ENCODE measurements at regions not wholly inside any gene's neighbourhood (a gene's known extent, or its start where the extent isn't known, plus 50 kb on each side); places are given as distances from the start of the nearest gene placed in this dataset.

DNA sequence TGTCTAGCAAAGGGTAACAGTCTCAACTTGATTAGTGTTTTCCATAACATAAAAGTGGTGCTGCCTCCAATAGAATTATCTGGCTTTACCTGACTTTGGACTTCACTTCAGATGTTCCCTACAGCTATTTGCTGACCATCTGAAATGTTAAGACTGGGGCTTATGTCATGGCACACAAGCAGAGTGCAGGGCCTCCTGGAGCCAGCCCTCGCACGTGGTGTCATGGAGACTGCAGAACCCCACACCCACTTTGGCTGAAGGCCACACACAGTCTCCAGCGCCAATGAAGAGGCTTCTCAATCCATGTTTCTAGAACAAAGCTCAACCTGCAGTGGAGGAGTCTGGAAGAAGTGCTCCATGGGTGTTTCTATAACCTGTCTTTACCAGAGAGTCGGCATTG lies 169.6 kb upstream of the FRMD6 start:
- H3K4me3 ChIP-seq: no peak overlapping the region
- DNase-seq: no peak
- H3K9ac ChIP-seq: no peak overlapping the region
- no peaks in the 10 kb centered on the region for H3K79me2 ChIP-seq (ENCODE audit: insufficient read depth)
- WGBS, 2 experiments (ENCODE audit: low coverage in 1 of 2, low lambda C conversion rate in 2 of 2, missing lambda C conversion rate in 2 of 2): 59 to 63% methylated on average over 4 of the region's 4 CpGs
- no peaks in the 10 kb centered on the region for H4K20me1 ChIP-seq (ENCODE audit: insufficient read depth)
- H3K4me2 ChIP-seq (ENCODE audit: unreplicated experiment): no peak overlapping the region
- no peak overlapping the region for H2AFZ ChIP-seq
- no peaks in the 10 kb centered on the region for H3K27me3 ChIP-seq (replicated peaks; ENCODE audit: insufficient read depth)
- no peaks in the 10 kb centered on the region for H3K36me3 ChIP-seq (ENCODE audit: low read depth)
- H3K27ac ChIP-seq: no peak overlapping the region
- TF ChIP-seq EZH2 (IDR thresholded peaks at IDR 0.05; ENCODE audit: insufficient read depth, poor library complexity, severe bottlenecking) (no peak), EZH2phosphoT487 (IDR thresholded peaks at IDR 0.05; ENCODE audit: insufficient read depth, low read depth) (no peak)
- peaks cover 27% of the 10 kb centered on the region for H3F3A ChIP-seq (ENCODE audit: insufficient read depth)
- no peaks in the 10 kb centered on the region for H3K9me2 ChIP-seq (ENCODE audit: insufficient read depth)
- H3K4me1 ChIP-seq (ENCODE audit: insufficient read depth): peaks cover 26% of the 10 kb centered on the region
- H3K9me3 ChIP-seq (ENCODE audit: low read depth): no peaks in the 10 kb centered on the region
- in situ Hi-C loops (cut with MboI): no loop called here

DNA sequence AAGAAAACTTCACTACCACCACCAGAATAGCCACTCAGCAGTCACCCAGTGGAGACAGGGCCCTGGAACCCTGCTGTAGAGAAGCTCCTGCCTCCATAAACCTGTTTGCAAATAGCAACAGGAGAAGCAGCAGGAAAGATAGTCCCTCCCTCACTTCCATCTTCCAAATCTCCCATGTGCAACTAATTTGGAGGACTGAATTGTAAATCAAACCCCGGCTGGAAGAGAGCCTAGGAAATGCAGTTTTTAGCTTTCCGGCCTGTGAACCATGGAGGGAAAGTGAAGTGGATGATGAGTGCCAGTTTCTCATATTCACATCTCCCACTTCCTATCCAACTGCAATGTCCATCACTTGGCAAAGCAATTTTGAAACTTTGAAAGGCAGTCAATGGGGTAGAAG lies 167.2 kb upstream of the FRMD6 start:
- H3K4me2 ChIP-seq (ENCODE audit: unreplicated experiment): no peak overlapping the region
- H3K9me3 ChIP-seq (ENCODE audit: low read depth): no peaks in the 10 kb centered on the region
- no peak overlapping the region for H3K9ac ChIP-seq
- no peak overlapping the region for H3K4me3 ChIP-seq
- 28 to 39% methylated on average over 2 of the region's 2 CpGs for WGBS, 2 experiments (ENCODE audit: low coverage in 1 of 2, low lambda C conversion rate in 2 of 2, missing lambda C conversion rate in 2 of 2)
- TF ChIP-seq EZH2phosphoT487 (IDR thresholded peaks at IDR 0.05; ENCODE audit: insufficient read depth, low read depth) (no peak), EZH2 (IDR thresholded peaks at IDR 0.05; ENCODE audit: insufficient read depth, poor library complexity, severe bottlenecking) (no peak)
- H3K4me1 ChIP-seq (ENCODE audit: insufficient read depth): peaks cover 23% of the 10 kb centered on the region
- H3K27me3 ChIP-seq (replicated peaks; ENCODE audit: insufficient read depth): no peaks in the 10 kb centered on the region
- DNase-seq: no peak
- no peak overlapping the region for H2AFZ ChIP-seq
- H3K36me3 ChIP-seq (ENCODE audit: low read depth): no peaks in the 10 kb centered on the region
- no peaks in the 10 kb centered on the region for H4K20me1 ChIP-seq (ENCODE audit: insufficient read depth)
- no peaks in the 10 kb centered on the region for H3K9me2 ChIP-seq (ENCODE audit: insufficient read depth)
- no peaks in the 10 kb centered on the region for H3K79me2 ChIP-seq (ENCODE audit: insufficient read depth)
- no peak overlapping the region for H3K27ac ChIP-seq
- in situ Hi-C loops (cut with MboI): no loop called here
- H3F3A ChIP-seq (ENCODE audit: insufficient read depth): peaks cover 11% of the 10 kb centered on the region

DNA sequence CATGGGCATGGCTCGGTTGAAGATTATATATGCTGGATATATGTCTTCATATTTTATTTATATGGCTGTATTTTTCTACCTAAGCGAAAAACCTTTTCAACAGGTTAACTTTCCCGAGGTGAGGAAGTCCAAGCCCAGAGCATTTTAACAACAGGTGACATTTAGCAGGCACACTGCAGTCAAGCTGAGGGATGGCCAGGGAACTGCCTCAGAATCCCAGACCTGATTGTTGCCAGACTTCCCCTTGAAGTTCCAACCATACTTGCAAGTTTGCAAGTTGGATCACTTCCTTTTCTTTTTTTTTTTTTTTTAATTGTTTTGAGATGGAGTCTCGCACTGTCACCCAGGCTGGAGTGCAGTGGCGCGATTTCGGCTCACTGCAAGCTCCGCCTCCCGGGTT lies 166.0 kb upstream of the FRMD6 start:
- Histone ChIP-seq H3K27me3 (replicated peaks; ENCODE audit: insufficient read depth) (no peaks in the 10 kb centered on the region), H3K9me2 (ENCODE audit: insufficient read depth) (no peaks in the 10 kb centered on the region), H3K9ac (no peak overlapping the region), H2AFZ (no peak overlapping the region), H3K4me1 (ENCODE audit: insufficient read depth) (peaks cover 27% of the 10 kb centered on the region), H4K20me1 (ENCODE audit: insufficient read depth) (no peaks in the 10 kb centered on the region), H3K36me3 (ENCODE audit: low read depth) (no peaks in the 10 kb centered on the region), H3K4me3 (no peak overlapping the region), H3F3A (ENCODE audit: insufficient read depth) (peaks cover 12% of the 10 kb centered on the region), H3K4me2 (ENCODE audit: unreplicated experiment) (no peak overlapping the region), H3K79me2 (ENCODE audit: insufficient read depth) (no peaks in the 10 kb centered on the region), H3K27ac (no peak overlapping the region), H3K9me3 (ENCODE audit: low read depth) (no peaks in the 10 kb centered on the region)
- DNase-seq: no peak
- WGBS, 2 experiments (ENCODE audit: low coverage in 1 of 2, low lambda C conversion rate in 2 of 2, missing lambda C conversion rate in 2 of 2): 95 to 99% methylated on average over 6 to 9 of the region's 9 CpGs
- no peak for TF ChIP-seq EZH2phosphoT487 (IDR thresholded peaks at IDR 0.05; ENCODE audit: insufficient read depth, low read depth)
- TF ChIP-seq EZH2 (IDR thresholded peaks at IDR 0.05; ENCODE audit: insufficient read depth, poor library complexity, severe bottlenecking): no peak
- in situ Hi-C loops (cut with MboI): no loop called here

DNA sequence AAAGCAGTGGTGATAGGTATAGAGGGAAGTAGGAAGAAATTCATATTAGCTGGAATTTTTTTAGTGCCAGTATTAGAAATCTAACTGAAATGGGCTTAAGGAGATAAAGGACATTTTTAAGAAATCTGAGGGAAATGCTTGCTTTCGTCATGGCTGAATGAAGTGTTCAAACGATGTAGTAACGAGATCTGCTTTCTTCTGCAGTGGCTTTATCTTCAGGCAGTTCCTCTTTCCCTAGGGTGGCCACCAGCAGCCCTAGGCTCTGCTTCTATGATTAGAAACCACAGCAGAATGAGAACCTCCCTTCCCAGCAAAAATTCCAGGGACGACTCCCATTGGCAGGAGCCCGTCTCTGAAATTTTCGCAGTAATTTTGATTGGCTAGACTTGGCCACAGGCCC lies 163.9 kb upstream of the FRMD6 start:
- Histone ChIP-seq H3K4me2 (ENCODE audit: unreplicated experiment) (no peak overlapping the region), H3K9me2 (ENCODE audit: insufficient read depth) (no peaks in the 10 kb centered on the region), H3K27me3 (replicated peaks; ENCODE audit: insufficient read depth) (no peaks in the 10 kb centered on the region), H4K20me1 (ENCODE audit: insufficient read depth) (no peaks in the 10 kb centered on the region), H3K4me3 (no peak overlapping the region), H3F3A (ENCODE audit: insufficient read depth) (peaks cover 12% of the 10 kb centered on the region), H3K27ac (no peak overlapping the region), H3K9ac (no peak overlapping the region), H2AFZ (no peak overlapping the region), H3K79me2 (ENCODE audit: insufficient read depth) (no peaks in the 10 kb centered on the region), H3K36me3 (ENCODE audit: low read depth) (no peaks in the 10 kb centered on the region), H3K9me3 (ENCODE audit: low read depth) (no peaks in the 10 kb centered on the region), H3K4me1 (ENCODE audit: insufficient read depth) (peaks cover 31% of the 10 kb centered on the region)
- TF ChIP-seq EZH2phosphoT487 (IDR thresholded peaks at IDR 0.05; ENCODE audit: insufficient read depth, low read depth): no peak
- in situ Hi-C loops (cut with MboI): no loop called here
- WGBS, 2 experiments (ENCODE audit: low coverage in 1 of 2, low lambda C conversion rate in 2 of 2, missing lambda C conversion rate in 2 of 2): 92% methylated on average over 6 of the region's 6 CpGs
- DNase-seq: no peak

DNA sequence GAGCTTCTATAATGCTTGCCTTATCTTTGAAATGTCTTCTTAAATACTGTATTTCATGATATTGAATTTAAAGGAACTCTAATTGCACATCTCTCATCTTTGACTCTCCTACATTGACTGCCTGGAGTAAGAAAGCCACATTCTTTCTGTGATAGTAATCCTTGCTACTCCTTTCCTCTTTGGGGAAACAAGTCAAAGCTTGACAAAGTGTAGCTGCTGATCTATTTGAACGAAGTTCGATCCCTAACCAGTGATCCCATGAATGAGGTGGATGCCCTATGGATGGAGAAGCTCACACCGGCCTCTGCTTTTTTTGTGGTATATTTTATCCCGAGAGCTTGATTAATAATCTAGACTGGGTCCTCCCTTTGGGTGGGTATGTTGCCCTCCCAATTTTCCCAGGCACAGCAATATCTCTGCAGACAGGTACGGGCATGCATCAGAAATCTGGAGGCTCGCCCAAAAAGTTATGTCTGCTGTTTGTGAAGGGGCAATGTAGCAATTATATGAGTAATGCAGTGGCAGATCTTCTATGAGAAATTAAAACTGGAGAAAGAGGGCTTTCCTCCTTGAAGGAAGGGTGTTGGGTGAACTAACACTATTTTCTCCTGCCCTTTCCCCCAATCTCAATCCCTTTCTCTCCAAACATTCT lies 163.0 kb upstream of the FRMD6 start:
- H3K4me1 ChIP-seq (ENCODE audit: insufficient read depth): peaks cover 31% of the 10 kb centered on the region
- no peak for TF ChIP-seq EZH2 (IDR thresholded peaks at IDR 0.05; ENCODE audit: insufficient read depth, poor library complexity, severe bottlenecking)
- TF ChIP-seq EZH2phosphoT487 (IDR thresholded peaks at IDR 0.05; ENCODE audit: insufficient read depth, low read depth): no peak
- no peak overlapping the region for H2AFZ ChIP-seq
- H3K79me2 ChIP-seq (ENCODE audit: insufficient read depth): no peaks in the 10 kb centered on the region
- no peaks in the 10 kb centered on the region for H3K36me3 ChIP-seq (ENCODE audit: low read depth)
- H3K9me2 ChIP-seq (ENCODE audit: insufficient read depth): no peaks in the 10 kb centered on the region
- WGBS, 2 experiments (ENCODE audit: low coverage in 1 of 2, low lambda C conversion rate in 2 of 2, missing lambda C conversion rate in 2 of 2): 96 to 97% methylated on average over 6 of the region's 6 CpGs
- in situ Hi-C loops (cut with MboI): no loop called here
- no peak overlapping the region for H3K4me3 ChIP-seq
- H3K27ac ChIP-seq: no peak overlapping the region
- no peak overlapping the region for H3K9ac ChIP-seq
- H4K20me1 ChIP-seq (ENCODE audit: insufficient read depth): no peaks in the 10 kb centered on the region
- no peaks in the 10 kb centered on the region for H3K9me3 ChIP-seq (ENCODE audit: low read depth)
- H3K27me3 ChIP-seq (replicated peaks; ENCODE audit: insufficient read depth): no peaks in the 10 kb centered on the region
- peaks cover 12% of the 10 kb centered on the region for H3F3A ChIP-seq (ENCODE audit: insufficient read depth)
- H3K4me2 ChIP-seq (ENCODE audit: unreplicated experiment): peak overlapping the region; percentile 1
- peak; percentile 34 for DNase-seq
